Hematopoietic multipotent progenitor cell (in vitro differentiated cells): ENCODE measurements at regions not wholly inside any gene's neighbourhood (a gene's known extent, or its start where the extent isn't known, plus 50 kb on each side); places are given as distances from the start of the nearest gene placed in this dataset.

Source experiments
- DNase-seq, 3 donors: peaks; one replicate each; pipeline ENCODE4 v3.0.0-alpha.2; 2011 to 2015; ENCODE audit warnings: low read depth in 2 of 3, low spot score in 2 of 3

DNA sequence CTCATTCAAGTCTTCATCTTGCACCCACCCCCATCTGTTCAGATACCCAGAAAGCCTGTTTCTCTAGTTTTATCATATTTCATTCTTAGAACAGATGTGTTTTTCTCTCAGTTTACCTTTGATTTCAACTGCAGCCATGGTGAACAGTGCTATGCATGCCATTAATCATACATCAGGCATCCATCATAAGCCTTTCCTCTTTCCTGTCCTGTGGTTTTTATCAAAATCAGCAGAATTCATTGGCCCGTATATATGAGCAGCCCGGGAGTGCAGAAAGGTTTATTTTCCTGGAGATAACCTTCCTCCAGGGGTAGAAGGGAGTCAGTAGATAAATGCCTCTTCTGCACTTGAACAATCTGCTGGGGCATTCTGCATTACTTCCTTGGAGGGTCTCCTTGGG, 65.7 kb downstream of the IL21 start:
- DNase-seq, result no peak

DNA sequence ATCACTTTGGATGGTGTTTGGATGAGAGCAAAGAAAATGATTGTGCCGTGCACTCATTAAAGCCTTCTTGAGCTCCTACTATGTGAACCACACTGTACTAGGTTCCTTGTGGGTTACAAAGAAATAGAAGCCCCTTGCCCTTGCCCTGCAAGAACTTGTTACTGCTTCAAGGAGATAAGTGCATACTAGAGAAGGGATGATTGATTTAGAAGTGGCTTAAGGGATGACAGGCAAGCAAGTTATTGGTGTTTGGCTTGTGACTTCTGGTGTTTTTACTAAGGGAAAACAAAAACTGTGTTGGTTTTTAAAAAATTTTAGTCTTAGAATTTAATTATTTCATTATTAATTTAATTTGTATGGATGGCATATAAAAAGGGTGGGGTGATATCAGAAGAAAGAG, 67.4 kb downstream of the IL21 start:
- no peak for DNase-seq

DNA sequence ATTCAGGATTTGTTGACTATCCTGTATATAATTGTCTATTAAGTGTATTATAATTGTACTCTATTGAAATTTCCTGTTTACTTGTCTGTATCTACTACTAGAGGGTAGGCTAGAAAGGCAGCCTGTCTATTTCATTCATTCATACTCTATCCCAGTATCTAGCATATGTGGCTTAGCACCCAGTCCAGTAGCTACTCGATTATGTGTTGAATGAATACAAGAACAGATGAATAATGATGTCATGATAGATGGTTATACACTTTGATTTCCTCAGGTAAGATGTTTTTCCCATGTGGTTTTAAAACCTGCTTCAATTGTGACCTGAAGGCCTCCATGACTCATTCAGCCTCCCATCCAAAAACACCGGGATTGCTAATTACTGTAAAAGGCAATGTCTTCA, 68.0 kb downstream of the IL21 start:
- no peak for DNase-seq

DNA sequence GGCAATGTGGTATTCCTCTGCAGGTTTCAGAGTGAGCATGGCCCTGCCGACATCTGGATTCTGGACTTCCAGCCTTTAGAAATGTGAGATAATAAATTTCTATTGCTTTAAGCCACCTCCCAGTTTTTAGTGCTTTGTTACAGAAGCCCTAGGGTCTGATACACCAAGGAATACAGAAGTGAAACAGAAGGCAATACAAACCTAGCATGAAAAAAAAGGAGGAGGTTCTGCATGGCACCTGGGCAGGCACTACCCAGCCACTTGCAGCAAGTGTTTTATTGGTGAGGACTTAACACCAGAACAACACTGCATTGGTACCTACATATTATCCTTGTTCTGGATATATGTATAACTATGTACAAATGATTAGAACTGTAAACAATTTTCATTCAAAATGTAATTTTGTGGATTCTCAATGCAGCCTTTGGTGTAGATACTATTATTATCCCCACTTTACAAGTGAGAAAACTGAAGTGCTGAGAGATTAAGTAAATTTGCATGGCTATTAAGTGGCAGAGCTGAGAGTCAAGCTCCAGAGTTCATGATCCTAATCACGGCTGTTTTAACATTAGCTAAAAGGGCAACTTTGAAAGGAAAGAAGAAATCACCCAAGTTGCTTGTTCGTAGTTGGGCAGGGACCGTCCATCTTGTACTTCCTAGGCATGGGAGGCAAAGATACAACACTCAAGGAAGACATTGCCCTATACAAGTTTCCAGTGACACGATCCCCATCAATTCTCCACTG, 71.8 kb downstream of the IL21 start:
- DNase-seq, result no peak

DNA sequence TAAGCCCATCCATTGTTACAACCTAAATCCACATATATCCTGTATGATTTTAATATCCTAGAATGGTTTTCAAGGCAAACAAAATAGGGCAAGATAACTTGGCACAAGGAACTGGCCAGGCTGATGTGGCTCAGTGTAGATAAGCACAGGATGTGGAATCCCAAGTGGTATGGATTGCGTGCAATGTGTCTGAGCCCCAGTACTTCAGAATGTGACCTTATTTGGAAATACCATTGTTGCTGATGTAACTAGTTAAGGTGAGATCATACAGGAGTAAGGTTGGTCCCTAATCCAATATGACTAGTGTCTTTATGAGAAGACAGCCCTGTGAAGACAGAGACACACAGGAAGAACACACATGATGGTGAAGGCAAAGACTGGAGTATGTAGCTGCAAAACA, 72.4 kb downstream of the IL21 start:
- DNase-seq, result no peak

DNA sequence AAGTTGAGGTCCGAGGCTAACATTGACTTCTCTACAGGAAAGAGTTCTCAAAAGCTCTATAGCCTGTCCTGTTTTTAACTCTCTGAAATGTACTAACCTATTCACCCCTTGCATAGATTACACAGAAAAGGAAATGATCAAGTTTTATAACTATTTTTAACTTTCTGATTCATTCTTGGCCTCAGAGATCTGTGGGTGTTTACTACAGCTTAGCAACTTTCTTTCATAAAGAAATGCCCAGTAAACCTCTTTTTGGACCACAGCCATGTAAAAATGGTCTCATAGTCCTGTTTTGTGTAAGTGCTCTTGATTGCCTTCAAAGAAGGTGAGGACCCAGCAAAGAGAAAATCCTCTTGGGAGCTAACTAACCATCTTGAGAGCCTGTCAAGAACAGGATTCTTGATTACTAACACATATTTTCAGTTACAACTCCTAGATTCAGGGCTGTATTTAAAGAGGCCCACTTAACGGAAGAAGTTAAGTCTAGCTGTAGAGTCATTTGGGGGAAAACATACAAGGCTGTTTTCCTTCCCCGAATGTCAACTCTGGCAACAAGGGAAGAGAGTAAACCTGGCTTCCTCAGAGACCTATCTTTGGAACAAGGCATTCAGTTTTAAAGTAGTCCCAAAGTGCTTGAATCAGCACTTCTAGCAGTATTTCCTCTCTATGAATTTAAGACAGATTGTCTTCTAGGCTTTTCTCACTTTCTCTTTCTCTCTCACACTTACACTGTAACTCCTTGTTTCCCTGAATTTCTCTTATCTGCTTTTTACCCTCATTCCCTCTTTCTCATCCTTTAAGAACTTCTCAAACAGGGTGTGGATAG, 78.2 kb downstream of the IL21 start:
- no peak for DNase-seq

DNA sequence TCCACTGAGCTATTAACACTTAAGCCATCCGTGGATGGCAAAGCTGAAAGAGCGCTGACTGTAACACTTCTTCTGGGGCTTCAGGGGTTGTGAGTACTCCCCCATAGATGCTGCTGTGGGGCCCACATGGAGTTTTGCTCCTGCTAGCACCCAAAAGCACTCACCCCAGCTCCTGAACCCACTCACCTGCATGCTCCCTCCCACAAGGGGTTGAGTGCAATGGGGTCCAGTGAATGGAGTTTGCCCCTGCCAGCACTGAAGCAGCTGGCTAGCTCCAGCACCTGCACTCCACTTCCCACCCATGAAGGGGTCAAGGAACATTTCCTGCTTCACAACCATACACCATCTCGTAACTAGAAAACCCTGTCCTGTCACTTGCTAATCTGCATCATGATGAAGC, 78.9 kb downstream of the IL21 start:
- DNase-seq, result no peak

DNA sequence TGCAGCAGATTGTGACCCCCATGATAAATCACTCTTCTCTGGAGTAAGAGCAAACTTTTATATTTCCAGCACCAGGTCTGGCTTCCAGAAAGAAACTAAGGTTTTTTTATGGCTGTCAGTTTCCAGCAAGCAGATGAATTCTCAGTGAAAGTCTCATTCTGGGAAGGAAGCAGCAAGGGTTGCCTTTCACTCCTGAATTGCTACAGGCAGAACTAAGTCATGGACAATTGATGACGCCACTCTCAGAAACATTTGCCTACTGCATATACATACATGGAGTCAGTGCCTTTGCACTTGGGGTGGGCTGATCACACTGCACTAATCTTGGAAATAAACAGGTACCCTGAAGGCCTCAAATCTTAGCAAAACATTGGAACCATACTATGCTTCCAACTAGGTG, 80.0 kb downstream of the IL21 start:
- no peak for DNase-seq

DNA sequence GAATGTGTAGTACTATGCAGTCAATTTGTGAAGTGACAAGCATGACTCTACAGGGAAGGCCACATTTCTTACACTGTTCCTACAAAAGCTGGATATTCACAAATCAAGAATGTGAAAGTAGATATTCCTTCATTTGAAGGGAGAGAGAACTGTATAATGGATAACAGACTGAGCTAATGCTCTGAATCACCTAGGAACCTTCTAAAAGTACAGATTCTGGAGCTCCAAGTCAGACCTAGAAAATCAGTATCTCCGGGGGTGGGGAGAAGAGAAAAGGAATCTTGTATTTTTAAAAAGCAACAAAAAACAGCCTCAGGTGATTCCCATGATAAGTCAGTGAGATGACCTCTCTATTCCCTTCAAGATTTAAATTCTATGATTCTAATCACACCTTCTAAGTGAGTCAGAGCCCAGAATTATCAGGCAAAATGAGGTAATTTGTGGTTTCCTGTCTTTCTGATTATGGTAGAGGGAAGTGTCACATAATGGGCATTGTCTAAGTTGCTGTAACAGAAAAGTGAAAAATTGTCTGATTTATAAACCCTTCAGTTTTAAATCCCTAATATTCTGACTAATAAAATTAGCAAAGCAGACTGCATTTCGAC, 80.9 kb downstream of the IL21 start:
- DNase-seq, result peak in 2 of 3 donors; percentile 9 to 49

DNA sequence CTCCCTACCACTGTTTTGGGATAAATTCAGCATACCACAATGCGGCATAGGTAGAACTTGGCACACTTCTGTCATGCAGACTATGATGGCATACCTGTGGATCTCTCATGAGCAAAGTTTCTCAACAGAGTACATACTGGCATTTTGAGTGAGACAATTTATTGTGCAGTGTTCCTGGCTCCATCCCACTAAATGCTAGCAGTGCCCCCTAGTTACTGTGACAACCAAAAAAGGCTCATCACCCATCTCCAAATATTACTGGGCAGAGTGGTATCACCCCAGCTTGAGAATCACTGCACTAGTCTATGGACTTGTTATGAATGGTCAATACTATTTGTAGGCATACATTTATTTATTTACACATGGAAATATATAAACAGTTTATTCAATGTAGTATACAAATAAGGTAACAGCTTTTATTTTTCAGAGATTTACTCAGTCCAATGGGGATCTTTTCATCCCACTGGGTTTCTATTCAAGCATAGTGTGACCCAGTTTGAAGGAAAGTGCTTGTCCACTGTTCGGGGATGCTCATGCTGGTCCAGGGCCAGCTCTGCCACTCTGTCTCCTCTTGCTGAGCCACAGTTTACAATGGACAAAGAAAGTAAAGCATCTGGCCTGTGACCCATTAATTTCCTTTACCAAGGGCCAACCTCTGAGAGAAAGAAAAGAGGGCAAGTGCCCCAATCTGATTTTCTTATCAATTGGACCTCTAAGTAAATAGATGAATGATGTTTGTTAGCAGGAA, 81.0 kb upstream of the IL2 start:
- no peak for DNase-seq

DNA sequence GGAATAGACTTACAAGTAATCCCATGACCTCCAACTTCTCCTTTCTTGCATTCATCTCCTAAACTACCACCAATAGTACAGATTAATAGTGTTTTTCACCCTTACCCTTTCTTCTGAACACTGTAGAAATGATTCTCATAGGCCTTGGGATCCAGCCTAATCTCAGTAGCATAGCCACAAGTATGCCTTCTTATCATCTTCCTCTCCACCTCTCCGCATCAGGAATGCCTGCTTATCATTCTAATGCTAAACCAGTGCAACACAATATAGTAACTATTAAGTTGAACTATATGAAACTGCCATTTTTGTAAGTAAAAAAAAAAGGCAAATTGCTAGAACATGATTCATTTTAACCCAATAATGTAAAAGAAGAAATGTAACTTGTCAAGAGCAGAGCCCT, 79.5 kb upstream of the IL2 start:
- no peak for DNase-seq

DNA sequence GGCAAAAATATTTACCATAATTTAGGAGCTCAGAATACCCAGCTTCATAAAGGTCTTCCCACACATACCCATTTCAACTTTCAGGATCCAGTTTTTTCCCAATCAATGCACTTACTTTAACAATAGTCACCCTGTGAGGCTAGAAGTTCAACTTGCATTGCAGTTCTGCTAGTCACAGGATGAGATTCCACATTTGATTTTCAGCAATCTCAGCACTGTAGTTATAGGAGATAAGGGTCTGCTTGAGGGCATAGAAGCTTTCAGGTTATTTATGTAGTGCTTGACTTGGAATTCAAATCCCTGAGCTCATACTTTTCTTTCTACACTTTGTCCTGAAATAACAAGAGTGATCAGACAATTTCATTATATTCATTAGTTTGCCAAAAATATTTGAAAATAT, 78.3 kb upstream of the IL2 start:
- DNase-seq, result no peak

DNA sequence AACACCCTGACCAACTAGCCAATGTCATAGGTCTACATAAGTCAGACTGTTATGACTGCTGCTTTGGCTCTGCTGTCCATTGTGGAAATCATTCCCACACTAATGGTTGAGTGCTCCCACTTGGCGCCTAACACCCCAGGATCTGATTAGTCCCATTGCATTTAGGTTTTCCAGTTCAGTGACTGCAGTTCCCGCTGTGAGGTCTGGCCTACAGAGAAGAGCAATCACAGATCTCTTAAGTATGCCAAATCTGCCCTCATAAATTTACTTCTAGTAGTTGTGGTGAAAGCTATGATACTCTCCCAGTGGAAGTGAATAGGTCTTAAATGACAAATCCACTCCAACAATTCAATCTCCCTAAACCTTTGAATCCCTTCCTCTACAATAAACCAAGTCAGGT, 77.3 kb upstream of the IL2 start:
- DNase-seq, result no peak

DNA sequence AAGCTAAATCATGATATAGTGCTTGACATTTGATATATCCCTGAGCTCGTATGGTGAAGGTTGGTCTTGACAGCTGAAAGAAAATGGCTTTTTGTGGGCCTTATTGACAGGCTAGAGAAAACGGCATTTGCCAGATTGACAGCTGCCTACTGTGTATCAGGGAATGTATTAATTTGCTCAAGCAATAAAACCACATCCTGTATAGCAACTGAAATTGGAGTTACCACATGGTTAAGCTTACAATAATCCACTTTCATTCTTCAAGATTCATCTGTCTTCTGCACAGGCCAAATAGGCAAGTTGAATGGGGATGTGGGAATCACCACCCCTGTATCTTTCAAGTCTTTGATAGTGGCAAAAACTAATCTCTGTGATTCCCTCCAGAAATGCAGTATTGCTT, 76.2 kb upstream of the IL2 start:
- DNase-seq, result no peak

DNA sequence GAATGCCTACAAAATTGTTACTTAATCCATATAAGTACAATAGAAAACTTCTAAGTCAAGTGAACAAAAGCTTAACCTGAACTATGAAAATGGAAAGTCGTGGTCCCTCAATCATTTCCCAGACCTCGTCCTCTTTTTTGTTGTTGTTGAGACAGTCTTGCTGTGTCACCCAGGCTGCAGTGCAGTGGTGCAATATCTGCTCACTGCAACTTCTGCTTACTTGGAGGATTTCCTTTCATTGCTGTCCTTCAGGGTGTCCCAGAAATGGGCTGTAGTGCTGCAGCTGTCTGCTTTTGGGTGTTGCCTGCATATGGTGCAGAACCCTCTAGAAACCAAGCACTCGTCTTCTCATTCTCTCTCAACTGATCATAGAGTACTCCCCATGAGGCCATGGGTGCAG, 75.0 kb upstream of the IL2 start:
- no peak for DNase-seq

DNA sequence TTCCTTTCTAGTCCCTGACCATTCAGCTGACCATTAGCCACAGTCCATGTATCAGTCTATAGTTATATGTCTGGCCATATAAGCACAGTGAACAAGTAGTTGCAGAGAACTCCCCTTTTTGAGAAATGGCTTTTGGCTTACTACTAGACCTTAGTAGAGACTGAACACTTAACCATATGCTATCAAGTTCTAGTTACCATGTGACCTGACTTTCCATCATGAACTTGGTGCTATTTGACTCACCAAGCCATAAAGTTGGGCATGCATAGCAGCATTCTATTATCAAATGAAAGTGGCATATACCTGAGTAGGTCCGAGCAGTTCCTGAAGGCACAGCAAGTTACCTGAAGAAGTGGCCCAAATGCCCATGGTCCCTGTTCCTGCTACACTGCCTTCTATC, 74.5 kb upstream of the IL2 start:
- no peak for DNase-seq

DNA sequence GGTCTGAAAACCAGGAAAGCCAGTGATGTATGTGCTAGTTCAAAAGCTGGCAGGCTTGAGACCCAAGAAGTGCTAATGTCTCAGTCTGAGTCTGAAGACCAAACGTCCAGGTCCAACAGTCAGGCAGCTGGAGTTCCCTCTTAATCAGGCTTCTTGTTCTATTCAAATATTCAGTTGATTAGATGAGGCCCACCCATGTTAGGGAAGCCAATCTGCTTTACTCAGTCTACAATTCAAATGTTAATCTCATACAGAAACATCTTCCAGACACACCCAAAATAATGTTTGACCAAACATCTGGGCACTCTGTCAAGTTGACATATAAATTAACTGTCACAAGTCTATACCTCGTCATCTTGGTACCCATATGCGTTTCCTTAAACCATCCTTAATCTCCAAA, 72.4 kb upstream of the IL2 start:
- DNase-seq, result no peak

DNA sequence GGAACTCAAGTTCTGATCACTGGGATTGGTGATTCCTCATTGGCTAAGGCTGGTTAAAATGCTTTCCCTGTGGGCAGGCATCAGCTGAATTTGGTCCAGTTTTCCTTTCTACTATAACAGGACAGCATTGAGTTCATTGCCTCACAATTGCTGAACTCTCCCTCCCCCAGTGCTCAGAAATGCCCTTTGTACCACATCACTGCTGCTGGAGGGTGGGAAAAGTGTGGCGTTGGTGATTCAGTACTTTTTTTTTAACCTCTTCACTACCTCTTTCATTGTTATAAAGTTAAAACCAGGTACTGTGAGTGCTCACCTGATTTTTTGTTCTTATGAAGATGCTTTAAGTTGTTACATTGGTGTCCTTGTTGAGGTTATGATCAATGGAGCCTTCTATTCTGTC, 69.3 kb upstream of the IL2 start:
- no peak for DNase-seq

DNA sequence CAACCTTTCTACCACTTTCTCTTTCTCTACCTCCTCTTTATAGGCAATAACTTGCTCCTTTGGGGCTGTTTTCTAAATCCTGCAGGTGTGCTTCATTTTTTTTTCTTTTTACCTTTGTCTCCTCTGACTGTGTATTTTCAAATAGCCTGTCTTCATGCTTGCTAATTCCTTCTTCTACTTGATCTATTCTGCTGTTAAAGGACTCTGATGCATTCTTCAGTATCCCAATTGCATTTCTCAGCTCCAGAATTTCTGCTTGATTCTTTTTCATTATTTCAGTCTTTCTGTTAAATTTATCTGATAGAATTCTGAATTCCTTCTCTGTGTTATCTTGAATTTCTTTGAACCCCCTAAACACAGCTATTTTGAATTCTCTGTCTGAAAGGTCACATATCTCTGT, 67.7 kb upstream of the IL2 start:
- DNase-seq, result no peak

DNA sequence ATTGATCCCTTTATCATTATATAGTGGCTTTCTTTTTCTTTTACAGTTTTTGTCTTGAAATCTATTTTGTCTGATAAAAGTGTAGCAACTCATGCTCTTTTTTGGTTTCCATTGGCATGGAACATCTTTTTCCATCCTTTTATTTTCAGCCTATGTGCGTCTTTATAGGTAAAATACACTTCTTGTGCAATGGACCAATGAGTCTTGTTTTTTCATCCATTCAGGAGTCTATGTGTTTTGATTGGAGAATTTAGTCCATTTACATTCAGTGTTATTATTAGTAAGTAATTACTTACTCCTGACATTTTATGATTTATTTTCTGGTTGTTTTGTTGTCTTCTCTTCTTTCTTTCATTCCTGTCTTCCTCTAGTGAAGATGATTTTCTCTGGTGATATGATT, 66.4 kb upstream of the IL2 start:
- DNase-seq, result no peak

DNA sequence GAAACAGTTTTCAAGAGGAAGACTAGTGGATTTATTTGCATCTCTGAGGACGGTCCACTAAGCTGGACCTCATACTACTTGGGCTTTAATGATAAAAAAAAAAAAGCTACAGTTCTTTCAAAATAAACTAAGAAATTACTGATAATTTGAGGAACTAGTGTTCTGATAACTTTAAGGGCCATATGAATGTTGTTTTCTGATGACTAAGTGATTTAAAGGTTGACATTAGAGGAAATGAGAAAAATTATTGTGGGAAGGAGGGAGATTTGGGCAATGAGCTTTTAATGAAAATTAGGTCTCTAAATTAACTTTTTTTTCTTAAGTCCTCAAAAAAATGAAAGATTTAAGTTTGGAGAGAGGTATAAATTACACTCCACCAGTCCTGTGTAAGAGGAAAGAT, 60.8 kb upstream of the IL2 start:
- DNase-seq, result no peak
